ENCODE measurements at regions not wholly inside any gene's neighbourhood (a gene's known extent, or its start where the extent isn't known, plus 50 kb on each side); places are given as distances from the start of the nearest gene placed in this dataset.

DNA sequence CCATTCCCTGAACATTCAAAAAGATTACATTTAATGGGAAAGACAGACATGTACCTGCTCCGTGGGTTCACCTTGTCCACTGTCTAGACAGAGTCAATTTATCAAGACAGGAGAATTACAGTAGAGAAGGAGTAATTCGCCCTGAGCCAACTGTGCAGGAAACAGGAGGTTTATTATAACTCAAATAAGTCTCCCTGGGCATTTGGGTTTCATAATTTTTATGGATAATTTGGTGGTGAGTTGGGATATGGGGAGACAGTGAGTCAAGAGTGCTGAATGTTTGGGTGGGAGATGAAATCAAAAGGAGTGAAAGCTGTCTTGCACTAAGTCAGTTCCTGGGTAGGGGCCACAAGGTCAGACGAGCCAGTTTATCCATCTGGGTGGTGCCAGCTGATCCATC is 165.9 kb upstream of the NAMPT start:
- H3K9ac ChIP-seq (ENCODE audit: low read length in 3 of 3) = no peak overlapping the region
- FAIRE-seq (no peak), DNase-seq (no peak)
- no peaks in the 10 kb centered on the region for H3K27me3 ChIP-seq (ENCODE audit: control insufficient read depth, insufficient read depth, low read length)
- H3K4me1 ChIP-seq (ENCODE audit: control insufficient read depth in 2 of 3, insufficient read depth in 2 of 3, low read depth in 1 of 3, low read length in 3 of 3) = no peaks in the 10 kb centered on the region
- H3K27ac ChIP-seq (ENCODE audit: low read depth in 2 of 2, low read length in 2 of 2) = no peak overlapping the region
- intact Hi-C loops (cut with DNase I) = no loop called here
- H3K4me3 ChIP-seq (ENCODE audit: low read length in 3 of 3) = no peak overlapping the region
- no peaks in the 10 kb centered on the region for H3K36me3 ChIP-seq (ENCODE audit: control insufficient read depth in 2 of 3, insufficient read depth in 3 of 3, low read length in 3 of 3)
- TF ChIP-seq, protein P1, sequence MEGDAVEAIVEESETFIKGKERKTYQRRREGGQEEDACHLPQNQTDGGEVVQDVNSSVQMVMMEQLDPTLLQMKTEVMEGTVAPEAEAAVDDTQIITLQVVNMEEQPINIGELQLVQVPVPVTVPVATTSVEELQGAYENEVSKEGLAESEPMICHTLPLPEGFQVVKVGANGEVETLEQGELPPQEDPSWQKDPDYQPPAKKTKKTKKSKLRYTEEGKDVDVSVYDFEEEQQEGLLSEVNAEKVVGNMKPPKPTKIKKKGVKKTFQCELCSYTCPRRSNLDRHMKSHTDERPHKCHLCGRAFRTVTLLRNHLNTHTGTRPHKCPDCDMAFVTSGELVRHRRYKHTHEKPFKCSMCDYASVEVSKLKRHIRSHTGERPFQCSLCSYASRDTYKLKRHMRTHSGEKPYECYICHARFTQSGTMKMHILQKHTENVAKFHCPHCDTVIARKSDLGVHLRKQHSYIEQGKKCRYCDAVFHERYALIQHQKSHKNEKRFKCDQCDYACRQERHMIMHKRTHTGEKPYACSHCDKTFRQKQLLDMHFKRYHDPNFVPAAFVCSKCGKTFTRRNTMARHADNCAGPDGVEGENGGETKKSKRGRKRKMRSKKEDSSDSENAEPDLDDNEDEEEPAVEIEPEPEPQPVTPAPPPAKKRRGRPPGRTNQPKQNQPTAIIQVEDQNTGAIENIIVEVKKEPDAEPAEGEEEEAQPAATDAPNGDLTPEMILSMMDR (IDR thresholded peaks at IDR 0.05; ENCODE audit: borderline replicate concordance, extremely low read depth, insufficient read depth) = no peak
- H3K9me3 ChIP-seq (ENCODE audit: control insufficient read depth in 2 of 3, insufficient read depth in 1 of 3, low read length in 3 of 3) = no peaks in the 10 kb centered on the region

DNA sequence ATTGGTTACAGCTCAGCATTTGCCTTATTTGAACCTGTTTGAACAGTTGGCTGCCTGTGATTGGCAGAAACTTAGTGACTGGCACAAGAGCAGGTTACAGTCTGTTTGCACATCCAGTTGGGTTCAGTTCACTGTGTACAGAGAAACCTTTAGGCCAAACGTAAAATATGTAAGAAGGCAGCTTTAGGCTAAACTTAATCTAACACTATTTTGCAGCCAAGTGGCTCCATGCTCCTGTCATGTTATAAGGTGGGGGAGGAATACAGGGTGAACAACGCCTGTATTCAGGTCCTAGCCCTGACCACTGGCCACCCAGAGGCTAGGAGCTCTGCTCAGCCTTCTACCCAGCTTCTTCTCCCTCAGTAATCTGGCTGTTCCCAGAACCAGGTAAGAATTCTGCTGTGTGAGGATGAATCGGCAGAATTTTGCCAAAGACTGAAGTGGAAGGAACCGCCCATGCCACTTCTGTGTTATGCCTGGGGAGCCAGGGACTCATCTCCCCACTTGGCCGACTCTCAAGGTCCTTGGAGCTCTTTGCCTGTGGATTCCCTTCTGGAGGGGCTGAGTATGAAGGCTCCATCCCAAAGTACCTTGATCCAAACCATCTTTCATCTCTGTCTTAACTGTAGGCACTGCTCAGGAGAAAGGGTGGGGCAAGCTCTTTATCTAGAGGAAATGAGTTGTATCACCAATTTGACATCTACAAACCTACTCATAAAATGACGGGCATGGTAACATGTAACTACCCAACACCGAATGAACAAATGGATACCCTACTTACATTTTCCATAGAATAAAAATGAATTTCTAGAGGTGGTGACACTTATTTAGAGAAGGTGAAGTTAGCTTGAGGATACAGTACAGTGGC is 164.4 kb upstream of the NAMPT start:
- Histone ChIP-seq H3K27ac (ENCODE audit: low read depth in 2 of 2, low read length in 2 of 2) (no peak overlapping the region), H3K9me3 (ENCODE audit: control insufficient read depth in 2 of 3, insufficient read depth in 1 of 3, low read length in 3 of 3) (no peaks in the 10 kb centered on the region), H3K36me3 (ENCODE audit: control insufficient read depth in 2 of 3, insufficient read depth in 3 of 3, low read length in 3 of 3) (no peaks in the 10 kb centered on the region), H3K9ac (ENCODE audit: low read length in 3 of 3) (no peak overlapping the region), H3K4me3 (ENCODE audit: low read length in 3 of 3) (no peak overlapping the region), H3K27me3 (ENCODE audit: control insufficient read depth, insufficient read depth, low read length) (no peaks in the 10 kb centered on the region), H3K4me1 (ENCODE audit: control insufficient read depth in 2 of 3, insufficient read depth in 2 of 3, low read depth in 1 of 3, low read length in 3 of 3) (no peaks in the 10 kb centered on the region)
- TF ChIP-seq, protein P1 (IDR thresholded peaks at IDR 0.05; ENCODE audit: borderline replicate concordance, extremely low read depth, insufficient read depth) = no peak
- DNase-seq (no peak), FAIRE-seq (no peak)
- intact Hi-C loops (cut with DNase I) = no loop called here

DNA sequence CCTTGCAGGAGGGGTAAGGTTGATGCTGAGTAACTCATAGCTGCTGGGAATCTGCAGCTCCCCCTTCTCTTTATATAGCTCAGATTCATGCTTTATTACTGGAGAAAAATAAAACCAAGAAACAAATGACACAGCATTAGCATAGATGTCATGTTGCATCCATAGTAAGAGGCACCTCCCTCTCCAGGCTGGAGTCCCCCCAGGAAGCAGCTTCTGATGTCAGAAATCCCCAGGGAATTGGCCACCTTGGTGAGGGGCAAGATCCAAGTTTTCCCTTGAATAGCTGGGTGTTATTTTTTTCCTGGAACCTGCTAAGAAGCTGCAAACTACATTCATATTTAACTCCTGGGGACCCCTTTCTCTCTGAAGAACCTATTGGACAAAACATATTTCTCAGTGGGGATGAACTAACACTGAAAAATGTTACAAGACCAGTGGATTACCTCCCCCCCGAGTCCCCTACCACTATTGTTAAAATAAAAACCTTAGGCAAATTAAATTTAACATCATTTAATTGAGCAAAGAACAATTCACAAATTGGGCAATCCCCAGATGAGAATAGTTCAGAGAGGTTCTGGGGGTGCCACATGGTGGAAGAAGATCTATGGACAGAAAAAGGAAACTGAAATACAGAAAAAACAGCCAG is 163.7 kb upstream of the NAMPT start:
- H3K4me1 ChIP-seq (ENCODE audit: control insufficient read depth in 2 of 3, insufficient read depth in 2 of 3, low read depth in 1 of 3, low read length in 3 of 3) = no peaks in the 10 kb centered on the region
- no peaks in the 10 kb centered on the region for H3K27me3 ChIP-seq (ENCODE audit: control insufficient read depth, insufficient read depth, low read length)
- TF ChIP-seq, protein P1 (IDR thresholded peaks at IDR 0.05; ENCODE audit: borderline replicate concordance, extremely low read depth, insufficient read depth) = no peak
- intact Hi-C loops (cut with DNase I) = no loop called here
- no peak overlapping the region for H3K4me3 ChIP-seq (ENCODE audit: low read length in 3 of 3)
- no peak overlapping the region for H3K9ac ChIP-seq (ENCODE audit: low read length in 3 of 3)
- H3K9me3 ChIP-seq (ENCODE audit: control insufficient read depth in 2 of 3, insufficient read depth in 1 of 3, low read length in 3 of 3) = no peaks in the 10 kb centered on the region
- no peak overlapping the region for H3K27ac ChIP-seq (ENCODE audit: low read depth in 2 of 2, low read length in 2 of 2)
- no peak for DNase-seq
- no peaks in the 10 kb centered on the region for H3K36me3 ChIP-seq (ENCODE audit: control insufficient read depth in 2 of 3, insufficient read depth in 3 of 3, low read length in 3 of 3)
- no peak for FAIRE-seq
